ENCODE measurements at regions not wholly inside any gene's neighbourhood (a gene's known extent, or its start where the extent isn't known, plus 50 kb on each side); places are given as distances from the start of the nearest gene placed in this dataset.

DNA sequence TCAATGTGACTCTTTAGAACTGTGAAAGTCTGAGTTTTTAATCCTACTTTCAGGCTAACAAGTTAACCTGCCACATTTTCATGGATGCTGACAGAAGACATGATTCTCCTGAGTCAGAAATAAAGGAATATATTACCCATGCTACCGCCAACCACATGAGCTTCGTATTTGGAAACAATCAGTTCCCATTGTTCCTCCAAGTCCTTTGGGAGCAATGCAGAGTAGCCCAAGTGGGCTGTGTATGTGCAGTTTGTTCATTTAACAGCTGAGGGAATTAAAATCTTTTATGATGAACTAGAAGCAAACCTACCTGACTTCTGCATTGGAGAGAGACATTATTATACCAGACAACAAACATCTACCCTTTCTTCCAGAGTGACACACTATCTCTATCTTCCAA lies 169.3 kb upstream of the BET1 start:
- Mint-ChIP-seq H3K27ac (ENCODE audit: low read depth, unreplicated experiment) (no peak overlapping the region), H3K9me3 (ENCODE audit: unreplicated experiment) (peaks cover 13% of the 10 kb centered on the region), H3K4me1 (ENCODE audit: insufficient read depth, unreplicated experiment) (no peaks in the 10 kb centered on the region), H3K4me3 (ENCODE audit: unreplicated experiment) (no peak overlapping the region), H3K36me3 (ENCODE audit: insufficient read depth, unreplicated experiment) (no peaks in the 10 kb centered on the region), H3K27me3 (ENCODE audit: insufficient read depth, unreplicated experiment) (no peaks in the 10 kb centered on the region)
- intact Hi-C loops (cut with micrococcal nuclease) = no loop called here
- CTCF ChIA-PET = no interaction called here
- no peak for DNase-seq (ENCODE audit: unreplicated experiment)
- TF ChIP-seq, protein P1, sequence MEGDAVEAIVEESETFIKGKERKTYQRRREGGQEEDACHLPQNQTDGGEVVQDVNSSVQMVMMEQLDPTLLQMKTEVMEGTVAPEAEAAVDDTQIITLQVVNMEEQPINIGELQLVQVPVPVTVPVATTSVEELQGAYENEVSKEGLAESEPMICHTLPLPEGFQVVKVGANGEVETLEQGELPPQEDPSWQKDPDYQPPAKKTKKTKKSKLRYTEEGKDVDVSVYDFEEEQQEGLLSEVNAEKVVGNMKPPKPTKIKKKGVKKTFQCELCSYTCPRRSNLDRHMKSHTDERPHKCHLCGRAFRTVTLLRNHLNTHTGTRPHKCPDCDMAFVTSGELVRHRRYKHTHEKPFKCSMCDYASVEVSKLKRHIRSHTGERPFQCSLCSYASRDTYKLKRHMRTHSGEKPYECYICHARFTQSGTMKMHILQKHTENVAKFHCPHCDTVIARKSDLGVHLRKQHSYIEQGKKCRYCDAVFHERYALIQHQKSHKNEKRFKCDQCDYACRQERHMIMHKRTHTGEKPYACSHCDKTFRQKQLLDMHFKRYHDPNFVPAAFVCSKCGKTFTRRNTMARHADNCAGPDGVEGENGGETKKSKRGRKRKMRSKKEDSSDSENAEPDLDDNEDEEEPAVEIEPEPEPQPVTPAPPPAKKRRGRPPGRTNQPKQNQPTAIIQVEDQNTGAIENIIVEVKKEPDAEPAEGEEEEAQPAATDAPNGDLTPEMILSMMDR (IDR thresholded peaks at IDR 0.05; ENCODE audit: unreplicated experiment) = no peak
- POLR2A ChIA-PET = no interaction called here
- BruUV-seq (replicated peaks) = no TSS peak

DNA sequence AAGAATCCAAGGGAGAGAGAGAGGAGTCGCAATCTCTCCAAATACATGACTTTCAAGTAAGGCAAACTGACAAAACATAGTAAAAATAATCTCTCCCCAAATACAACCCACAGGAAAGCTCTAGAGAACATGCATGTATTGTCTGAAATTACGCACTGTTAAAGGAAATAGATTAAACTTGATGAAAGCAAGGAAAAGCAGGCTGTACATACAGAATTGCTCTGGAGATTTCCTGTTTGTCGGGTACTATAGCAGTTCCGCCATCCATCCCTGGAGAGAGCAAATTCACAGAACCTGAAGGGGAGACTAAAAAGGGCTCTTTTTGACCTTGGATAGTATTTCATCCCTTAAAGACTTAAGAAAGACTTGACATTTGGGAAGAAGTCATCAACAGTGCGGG lies 170.2 kb upstream of the BET1 start:
- Mint-ChIP-seq H3K27ac (ENCODE audit: low read depth, unreplicated experiment) (no peak overlapping the region), H3K4me1 (ENCODE audit: insufficient read depth, unreplicated experiment) (no peaks in the 10 kb centered on the region)

DNA sequence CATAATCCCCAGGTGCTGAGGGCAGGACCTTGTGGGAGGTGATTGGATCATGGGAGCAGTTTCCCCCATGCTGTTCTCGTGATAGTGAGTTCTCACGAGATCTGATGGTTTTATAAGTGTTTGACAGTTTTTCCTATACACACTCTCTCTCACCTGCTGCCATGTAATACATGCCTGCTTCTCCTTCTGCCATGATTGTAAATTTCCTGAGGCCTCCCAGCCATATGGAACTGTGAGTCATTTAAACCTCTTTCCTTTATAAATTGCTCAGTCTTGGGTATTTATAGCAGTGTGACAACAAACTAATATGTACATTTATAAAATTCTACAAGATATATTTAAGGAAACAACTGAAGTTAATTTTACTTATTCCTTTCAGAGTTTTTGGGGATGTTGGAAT lies 170.8 kb upstream of the BET1 start:
- POLR2A ChIA-PET = no interaction called here

More for the DNA sequence above, 170.2 kb upstream of the BET1 start:
- TF ChIP-seq, protein P1 (IDR thresholded peaks at IDR 0.05; ENCODE audit: unreplicated experiment) = no peak
- no peaks in the 10 kb centered on the region for H3K27me3 Mint-ChIP-seq (ENCODE audit: insufficient read depth, unreplicated experiment)
- peaks cover 13% of the 10 kb centered on the region for H3K9me3 Mint-ChIP-seq (ENCODE audit: unreplicated experiment)
- intact Hi-C loops (cut with micrococcal nuclease) = no loop called here
- no peak for DNase-seq (ENCODE audit: unreplicated experiment)
- POLR2A ChIA-PET = no interaction called here
- CTCF ChIA-PET = interaction anchor here (0.6 kb wide), 1 partner anchor 1353 kb away, joined by 3 read pairs; no protein-coding TSS in a partner anchor
- BruUV-seq (replicated peaks) = no TSS peak
- H3K4me3 Mint-ChIP-seq (ENCODE audit: unreplicated experiment) = no peak overlapping the region
- H3K36me3 Mint-ChIP-seq (ENCODE audit: insufficient read depth, unreplicated experiment) = no peaks in the 10 kb centered on the region

DNA sequence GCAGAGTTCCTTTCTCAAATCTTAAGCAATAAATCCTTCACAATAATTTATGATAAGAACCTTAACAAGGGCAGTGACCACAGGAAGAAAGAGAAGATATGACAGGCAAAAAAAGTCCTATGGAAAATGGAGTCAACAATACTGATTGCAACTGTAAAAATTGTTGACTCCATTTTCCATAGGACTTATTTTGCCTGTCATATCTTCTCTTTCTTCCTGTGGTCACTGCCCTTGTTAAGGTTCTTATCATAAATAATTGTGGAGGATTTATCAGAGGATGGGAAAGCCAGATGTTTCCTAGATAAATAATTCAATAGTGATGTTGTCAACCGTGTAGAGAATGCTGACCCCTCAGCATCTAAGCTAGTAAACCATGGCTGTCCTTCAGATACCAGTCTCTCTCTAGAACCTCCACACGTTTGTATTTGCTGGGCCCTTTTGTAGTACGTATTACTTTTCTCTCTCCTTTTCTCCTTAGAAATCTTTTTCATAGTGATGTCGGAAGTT lies 172.6 kb upstream of the BET1 start:
- Mint-ChIP-seq H3K4me1 (ENCODE audit: insufficient read depth, unreplicated experiment) (no peaks in the 10 kb centered on the region), H3K27me3 (ENCODE audit: insufficient read depth, unreplicated experiment) (no peaks in the 10 kb centered on the region), H3K9me3 (ENCODE audit: unreplicated experiment) (peaks cover 13% of the 10 kb centered on the region), H3K36me3 (ENCODE audit: insufficient read depth, unreplicated experiment) (no peaks in the 10 kb centered on the region), H3K4me3 (ENCODE audit: unreplicated experiment) (no peak overlapping the region), H3K27ac (ENCODE audit: low read depth, unreplicated experiment) (no peak overlapping the region)
- TF ChIP-seq, protein P1 (IDR thresholded peaks at IDR 0.05; ENCODE audit: unreplicated experiment) = no peak
- ChIA-PET POLR2A (no interaction called here), CTCF (interaction anchor here (0.6 kb wide), 1 partner anchor 359 kb away, joined by 3 read pairs; no protein-coding TSS in a partner anchor)
- intact Hi-C loops (cut with micrococcal nuclease) = no loop called here
- no TSS peak for BruUV-seq (replicated peaks)
- no peak for DNase-seq (ENCODE audit: unreplicated experiment)

More for the DNA sequence above, 170.8 kb upstream of the BET1 start:
- intact Hi-C loops (cut with micrococcal nuclease) = no loop called here
- no peaks in the 10 kb centered on the region for H3K36me3 Mint-ChIP-seq (ENCODE audit: insufficient read depth, unreplicated experiment)
- H3K27ac Mint-ChIP-seq (ENCODE audit: low read depth, unreplicated experiment) = no peak overlapping the region
- BruUV-seq (replicated peaks) = no TSS peak
- CTCF ChIA-PET = interaction anchor here (0.6 kb wide), 1 partner anchor 1353 kb away, joined by 3 read pairs; no protein-coding TSS in a partner anchor
- H3K27me3 Mint-ChIP-seq (ENCODE audit: insufficient read depth, unreplicated experiment) = no peaks in the 10 kb centered on the region
- peaks cover 13% of the 10 kb centered on the region for H3K9me3 Mint-ChIP-seq (ENCODE audit: unreplicated experiment)
- DNase-seq (ENCODE audit: unreplicated experiment) = no peak
- TF ChIP-seq, protein P1 (IDR thresholded peaks at IDR 0.05; ENCODE audit: unreplicated experiment) = no peak
- no peak overlapping the region for H3K4me3 Mint-ChIP-seq (ENCODE audit: unreplicated experiment)
- H3K4me1 Mint-ChIP-seq (ENCODE audit: insufficient read depth, unreplicated experiment) = no peaks in the 10 kb centered on the region
